Heart left ventricle (tissue), 13 donors: ENCODE measurements at regions not wholly inside any gene's neighbourhood (a gene's known extent, or its start where the extent isn't known, plus 50 kb on each side); places are given as distances from the start of the nearest gene placed in this dataset.

Experiments used
- POLR2A ChIP-seq, 2 donors: fragments of 450-650 bp; IDR thresholded peaks; one replicate each; pipeline ENCODE4 v1.6.1; 2017; ENCODE audit warnings: antibody characterized with exemption in 2 of 2, mild to moderate bottlenecking in 2 of 2, moderate library complexity in 2 of 2
- TF ChIP-seq, protein P1 (sequence below), 12 donors: fragments of 200-600 bp; sonication (generic) in 4 of 12; IDR thresholded peaks; one replicate each; pipeline versions ENCODE4 v1.5.0 to v1.8.0; 2018 to 2022; ENCODE audit warnings: antibody characterized with exemption in 12 of 12, mild to moderate bottlenecking in 5 of 12
- donor health status: ischemic (EF 13 %, LVEDD 7.1; RV severe dilation, severe dysfunction).
- donor health status: DM: no; HTN: yes; CAD: no.
- donor health status: DM: no; HTN: no; CAD: no.
- donor health status: ischemic (EF 25% LVEDD 6.9; RV normal size, moderate dysfunction).
- donor health status: ischemic (EF 25% LVEDD 5.7; RV mildly dilated, moderate dysfunction).
- donor health status: ischemic (EF 35%, LVEDD 5.7; RV mildly dilated, moderate dysfunction).
- donor health status: nonischemic (EF 11% LVEDD 7.7; RV severe dilation, severe dysfunction).
- donor health status: DM: yes; HTN: yes; CAD: no.
- donor health status: PGD.
- donor health status: ischemic (EF 29% LVEDD 5.4; RV normal size, mild dysfunction).
- donor health status: nonischemic (EF 23%, LVEDD 6.1; RV moderate dilation, normal function).

DNA sequence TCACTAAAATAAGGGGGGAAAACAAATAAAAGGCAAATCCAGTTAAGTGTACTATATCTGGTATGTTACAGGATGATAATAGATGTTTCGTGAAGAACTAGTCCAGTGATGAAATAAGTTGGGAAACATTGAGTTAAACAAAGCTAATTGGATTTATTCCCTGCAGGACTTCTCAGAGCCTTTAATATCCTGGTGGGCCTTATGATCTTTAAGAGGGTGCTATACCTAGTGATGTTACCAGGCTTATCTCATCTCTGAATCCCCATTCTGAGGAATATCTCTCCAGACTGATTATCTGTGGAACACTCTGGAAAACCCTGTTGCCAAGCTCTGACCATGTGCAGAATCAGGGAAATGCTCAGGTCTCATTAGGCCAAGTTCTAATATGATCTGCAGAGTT lies 54.8 kb upstream of the POMGNT2 start:
- TF ChIP-seq, protein P1, sequence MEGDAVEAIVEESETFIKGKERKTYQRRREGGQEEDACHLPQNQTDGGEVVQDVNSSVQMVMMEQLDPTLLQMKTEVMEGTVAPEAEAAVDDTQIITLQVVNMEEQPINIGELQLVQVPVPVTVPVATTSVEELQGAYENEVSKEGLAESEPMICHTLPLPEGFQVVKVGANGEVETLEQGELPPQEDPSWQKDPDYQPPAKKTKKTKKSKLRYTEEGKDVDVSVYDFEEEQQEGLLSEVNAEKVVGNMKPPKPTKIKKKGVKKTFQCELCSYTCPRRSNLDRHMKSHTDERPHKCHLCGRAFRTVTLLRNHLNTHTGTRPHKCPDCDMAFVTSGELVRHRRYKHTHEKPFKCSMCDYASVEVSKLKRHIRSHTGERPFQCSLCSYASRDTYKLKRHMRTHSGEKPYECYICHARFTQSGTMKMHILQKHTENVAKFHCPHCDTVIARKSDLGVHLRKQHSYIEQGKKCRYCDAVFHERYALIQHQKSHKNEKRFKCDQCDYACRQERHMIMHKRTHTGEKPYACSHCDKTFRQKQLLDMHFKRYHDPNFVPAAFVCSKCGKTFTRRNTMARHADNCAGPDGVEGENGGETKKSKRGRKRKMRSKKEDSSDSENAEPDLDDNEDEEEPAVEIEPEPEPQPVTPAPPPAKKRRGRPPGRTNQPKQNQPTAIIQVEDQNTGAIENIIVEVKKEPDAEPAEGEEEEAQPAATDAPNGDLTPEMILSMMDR (IDR thresholded peaks at IDR 0.05) = no peak
- no peak for TF ChIP-seq POLR2A (IDR thresholded peaks at IDR 0.05)
